ENCODE measurements at regions not wholly inside any gene's neighbourhood (a gene's known extent, or its start where the extent isn't known, plus 50 kb on each side); places are given as distances from the start of the nearest gene placed in this dataset.
"Not testable (repeated sequence)": the region's sequence is repeated elsewhere in the genome, so short reads cannot be mapped to it uniquely, and the experiment has no call there.

DNA sequence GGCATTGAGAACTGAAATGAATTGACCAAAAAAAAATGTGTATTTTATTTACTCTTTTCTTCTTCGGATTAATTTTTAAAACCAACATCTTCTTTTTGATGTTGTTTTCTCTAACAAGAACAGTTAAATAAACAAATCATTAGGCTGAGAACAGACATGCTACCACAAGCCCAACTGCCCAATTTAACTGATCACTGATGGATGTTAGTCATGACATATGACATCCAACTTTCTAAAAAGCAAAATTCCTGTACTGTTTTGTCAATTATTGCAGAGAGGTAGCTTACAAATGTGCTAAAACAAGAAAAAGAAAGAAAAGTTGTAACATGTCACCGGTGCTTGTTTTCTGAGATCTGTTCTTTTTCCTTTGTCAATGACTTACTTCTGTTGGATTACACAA, 232.1 kb downstream of the C11orf87 start:
- ATAC-seq (no peak), DNase-seq (no peak)
- intact Hi-C loops (cut with micrococcal nuclease), result no loop called here

DNA sequence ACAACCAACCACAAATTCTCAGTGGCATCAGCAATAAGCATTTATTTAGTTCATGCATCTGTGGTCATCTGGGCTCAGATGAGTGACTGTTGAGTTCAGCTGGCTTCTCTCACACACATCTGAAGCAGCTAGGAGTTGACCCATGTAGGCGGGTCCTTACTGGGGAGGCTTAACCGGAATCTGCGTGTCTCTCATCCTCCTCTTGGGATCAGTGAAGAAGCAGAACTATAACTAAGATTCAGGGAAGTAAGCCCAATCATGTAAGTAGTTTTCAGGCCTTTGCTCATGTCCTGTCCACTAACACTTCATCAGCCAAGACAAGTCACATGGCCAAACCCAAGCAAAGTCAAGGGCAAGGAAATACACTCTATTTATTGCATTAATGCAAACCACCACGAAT, 236.2 kb downstream of the C11orf87 start:
- DNase-seq (no peak), ATAC-seq (peak; percentile 63)
- intact Hi-C loops (cut with micrococcal nuclease), result no loop called here

DNA sequence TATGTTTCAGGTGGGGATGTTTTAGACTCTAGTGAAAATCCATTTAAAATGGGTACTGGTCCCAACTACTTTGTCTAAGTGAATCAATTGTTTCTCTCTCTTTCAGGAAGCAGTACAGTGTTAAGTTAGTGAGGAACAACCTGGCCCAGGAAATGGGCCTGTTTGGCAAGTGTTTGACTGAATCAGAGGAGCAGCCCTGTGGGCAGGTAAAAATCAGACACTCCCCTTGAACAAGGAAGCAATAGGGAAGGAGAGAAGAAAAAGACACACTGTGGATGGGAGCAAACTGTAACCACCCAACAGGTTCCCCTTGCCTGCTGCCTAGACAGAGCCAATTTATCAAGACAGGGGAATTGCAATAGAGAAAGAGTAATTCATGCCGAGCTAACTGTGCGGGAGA, 245.7 kb downstream of the C11orf87 start:
- ATAC-seq, result no peak
- no peak for DNase-seq
- intact Hi-C loops (cut with micrococcal nuclease), result no loop called here

DNA sequence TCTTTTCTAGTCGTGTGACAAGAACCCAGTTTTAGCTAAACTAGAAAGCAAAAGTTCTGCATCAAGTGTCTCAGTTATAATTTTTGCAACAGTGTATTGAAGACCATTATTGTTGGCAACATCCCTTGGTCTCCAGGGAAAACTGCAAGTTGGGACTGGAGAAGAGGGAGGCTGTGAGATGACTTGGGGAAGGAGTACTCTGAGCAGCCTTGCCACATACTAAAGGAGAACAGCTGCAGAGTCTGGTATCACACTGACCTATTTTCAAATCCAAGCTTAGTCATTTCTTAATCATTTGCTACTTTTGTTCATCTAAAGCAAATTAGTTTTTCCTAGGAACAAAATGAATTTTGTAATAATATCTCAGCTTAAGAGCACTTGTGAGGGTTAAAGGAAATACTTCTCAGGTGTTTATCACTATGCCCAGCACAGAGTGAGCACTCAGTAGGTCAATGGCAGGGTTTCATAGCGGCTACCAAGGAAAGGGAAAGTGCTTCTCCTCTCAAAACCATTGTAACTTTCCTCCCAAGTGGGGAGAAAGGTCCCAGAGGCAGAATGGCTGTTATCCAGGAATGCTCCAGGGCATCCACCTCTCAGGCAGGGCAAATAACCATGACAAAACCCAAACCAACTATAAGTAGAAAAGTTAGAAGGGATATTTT, 247.1 kb downstream of the C11orf87 start:
- intact Hi-C loops (cut with micrococcal nuclease), result no loop called here
- ATAC-seq (peak; percentile 83), DNase-seq (no peak)

DNA sequence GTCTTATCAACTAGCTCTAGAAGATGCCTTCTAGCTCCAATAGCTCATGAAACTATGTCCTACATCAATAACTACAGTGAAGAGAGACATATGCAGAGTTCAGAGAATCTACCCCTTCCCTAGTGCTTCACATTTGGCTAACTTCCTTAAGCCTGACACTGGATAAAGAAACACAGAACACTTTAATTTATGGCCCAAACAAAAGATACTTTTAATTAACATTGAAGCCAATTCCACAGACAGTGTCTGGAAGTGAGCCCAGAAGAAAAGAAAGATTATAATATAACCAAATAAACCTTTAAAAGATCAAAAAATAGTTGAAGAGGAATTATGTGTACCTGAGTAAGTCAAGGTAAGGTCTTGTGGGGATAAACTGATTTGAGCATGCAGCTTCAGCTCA, 255.2 kb downstream of the C11orf87 start:
- no peak for DNase-seq
- ATAC-seq, result no peak
- intact Hi-C loops (cut with micrococcal nuclease), result no loop called here

DNA sequence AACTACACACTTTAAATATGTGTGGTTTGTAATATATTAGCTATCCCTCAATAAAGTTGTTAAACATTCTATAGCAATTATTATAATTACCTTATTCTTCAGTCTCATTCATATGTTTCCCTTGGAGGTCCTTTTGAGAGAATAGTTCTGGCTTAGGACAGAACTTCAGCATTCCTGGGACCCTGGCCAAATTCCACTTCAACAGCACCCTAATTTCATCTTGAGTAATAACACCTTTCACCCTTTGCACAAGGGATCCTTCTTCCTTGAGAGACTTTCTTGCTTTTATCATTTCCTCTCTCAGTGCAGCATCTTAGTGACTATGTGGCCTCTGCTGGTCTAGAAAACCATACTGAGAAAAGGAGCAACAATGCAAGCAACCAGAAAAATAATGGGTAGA, 255.9 kb downstream of the C11orf87 start:
- no peak for DNase-seq
- ATAC-seq, result no peak
- intact Hi-C loops (cut with micrococcal nuclease), result no loop called here

DNA sequence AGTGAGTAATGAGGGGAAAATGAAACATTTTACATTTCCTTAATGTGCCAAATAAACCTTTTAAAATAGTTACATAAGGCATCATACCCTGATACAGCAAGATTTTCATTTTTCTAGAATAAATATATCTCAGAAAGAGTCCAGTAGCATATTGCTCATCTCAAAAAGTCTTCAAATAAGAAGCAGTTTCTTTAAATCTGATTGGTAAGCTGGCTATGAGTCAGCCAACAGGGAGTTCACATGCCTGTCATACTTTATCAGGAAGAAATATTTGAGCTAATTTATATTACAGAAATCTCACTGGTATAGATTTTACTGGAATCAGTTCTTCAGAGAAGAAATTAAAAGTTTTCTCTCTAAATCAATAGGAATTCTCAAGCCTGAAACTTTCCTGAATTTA, 258.1 kb downstream of the C11orf87 start:
- no peak for DNase-seq
- intact Hi-C loops (cut with micrococcal nuclease), result no loop called here
- no peak for ATAC-seq

DNA sequence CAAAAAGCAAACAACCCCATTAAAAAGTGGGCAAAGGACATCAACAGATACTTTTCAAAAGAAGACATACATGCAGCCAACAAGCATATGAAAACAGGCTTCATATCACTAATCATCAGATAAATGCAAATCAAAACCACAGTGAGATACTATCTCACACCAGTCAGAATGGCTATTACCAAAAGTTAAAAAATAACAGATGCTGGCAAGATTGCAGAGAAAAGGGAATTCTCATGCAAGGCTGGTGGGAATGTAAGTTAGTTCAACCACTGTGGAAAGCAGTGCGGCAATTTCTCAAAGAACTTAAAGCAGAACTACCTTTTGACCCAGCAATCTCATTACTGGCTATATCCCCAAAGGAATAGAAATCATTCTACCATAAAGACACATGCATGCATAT, 260.8 kb downstream of the C11orf87 start:
- DNase-seq; ATAC-seq; intact Hi-C loops (cut with micrococcal nuclease): not testable (repeated sequence)

DNA sequence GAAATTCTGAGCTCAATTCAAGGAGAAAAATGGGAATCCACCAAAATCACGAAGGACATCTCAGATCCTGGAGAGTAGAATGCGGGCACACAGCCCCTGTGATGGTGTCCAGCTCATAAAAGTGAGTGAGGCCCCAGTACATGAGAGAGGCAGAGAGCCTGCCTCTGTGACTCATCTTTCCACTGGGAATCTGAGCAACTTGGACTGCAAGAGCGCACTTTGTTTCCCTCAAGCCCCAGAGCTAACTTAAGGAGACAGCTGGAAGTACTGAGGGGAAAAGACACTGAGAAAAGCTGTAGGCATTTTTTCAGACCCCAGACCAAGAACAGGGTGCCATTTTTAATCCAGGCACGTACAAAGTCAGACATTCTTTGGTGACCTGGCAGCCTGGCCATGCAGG, 273.7 kb downstream of the C11orf87 start:
- intact Hi-C loops (cut with micrococcal nuclease), result no loop called here
- ATAC-seq, result no peak
- no peak for DNase-seq

DNA sequence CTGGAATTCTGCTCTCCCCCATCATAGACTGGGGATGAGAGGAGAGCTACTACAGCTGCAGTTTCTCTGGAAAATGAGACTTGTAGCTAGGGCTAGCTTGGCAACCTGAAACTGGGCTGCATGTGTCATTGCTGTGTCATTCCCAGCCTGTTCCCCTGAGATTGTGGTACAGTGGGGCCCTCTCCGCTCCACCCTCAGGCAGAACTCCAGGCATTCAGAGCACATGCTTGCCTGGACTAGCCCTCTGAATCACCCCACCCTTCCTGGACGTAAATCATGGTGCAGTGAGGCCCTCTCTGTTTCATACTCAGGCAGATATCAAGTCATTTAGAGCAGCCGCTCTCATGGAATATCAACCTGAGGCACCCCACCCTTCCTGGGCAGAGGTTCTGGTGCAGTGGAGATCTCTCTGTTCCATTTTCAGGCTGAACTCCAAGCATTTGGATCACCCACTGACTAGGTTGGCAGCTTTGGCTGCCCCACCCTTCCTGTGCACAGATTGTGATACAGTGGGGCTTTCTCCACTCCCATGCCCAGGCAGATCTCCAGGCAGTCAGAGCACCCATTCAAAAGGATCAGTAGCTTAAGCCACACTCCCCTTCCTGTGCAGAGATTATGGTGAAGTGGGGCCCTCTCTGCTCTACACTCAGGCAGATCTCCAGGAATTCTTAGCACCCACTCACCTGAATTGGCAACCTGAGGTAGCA, 274.4 kb downstream of the C11orf87 start:
- DNase-seq, result no peak
- intact Hi-C loops (cut with micrococcal nuclease), result no loop called here
- no peak for ATAC-seq

DNA sequence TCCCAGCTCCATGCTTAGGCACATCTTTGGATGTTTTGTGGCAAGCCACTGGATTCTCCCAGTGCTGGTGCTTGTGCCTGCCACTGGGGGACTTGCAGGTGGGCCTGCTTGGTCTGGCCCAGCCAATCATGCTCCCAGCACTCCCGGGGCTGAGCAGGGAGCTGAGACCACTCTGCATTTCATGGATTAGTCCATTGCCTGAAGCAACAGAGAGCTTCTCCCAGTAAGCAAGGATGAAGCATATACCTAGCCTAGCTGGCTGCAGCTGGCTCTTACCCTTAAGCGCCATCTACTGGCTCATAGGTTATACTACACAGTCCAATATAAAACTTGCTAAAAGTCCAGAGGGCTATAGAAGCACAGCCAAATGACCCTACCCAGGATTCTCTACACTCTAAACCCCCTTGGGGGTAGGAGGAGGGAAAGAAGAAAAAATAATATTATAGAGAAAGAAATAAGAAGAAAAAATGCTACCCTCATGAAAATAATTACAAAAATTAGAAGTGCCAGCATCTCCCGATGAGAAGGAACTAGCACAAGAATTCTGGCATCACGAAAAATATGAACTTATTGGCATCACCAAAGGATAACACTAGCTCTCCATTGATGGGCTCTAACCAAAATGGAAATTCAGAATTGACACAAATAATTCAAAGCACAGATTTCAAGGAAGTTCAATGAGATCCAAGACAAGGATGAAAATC, 275.3 kb downstream of the C11orf87 start:
- ATAC-seq, result peak; percentile 64
- intact Hi-C loops (cut with micrococcal nuclease), result no loop called here

DNA sequence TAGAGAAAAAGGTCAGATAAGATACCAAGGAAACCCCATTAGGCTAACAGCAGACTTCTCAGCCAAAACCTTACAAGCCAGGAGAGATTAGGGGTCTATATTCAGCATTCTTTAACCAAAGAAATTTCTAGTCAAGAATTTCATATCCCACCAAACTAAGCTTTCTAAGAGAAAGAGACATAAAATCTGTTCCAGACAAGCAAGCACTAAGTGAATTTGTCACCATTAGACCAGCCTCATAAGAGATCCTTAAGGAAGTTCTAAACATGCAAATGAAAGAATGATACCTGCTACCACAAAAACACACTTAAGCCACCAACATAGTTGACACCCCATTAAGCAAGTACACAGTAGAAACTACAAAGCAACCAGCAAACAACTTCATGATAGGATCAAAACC, 276.2 kb downstream of the C11orf87 start:
- intact Hi-C loops (cut with micrococcal nuclease), result no loop called here
- no peak for ATAC-seq
- no peak for DNase-seq

More for the DNA sequence above, 275.3 kb downstream of the C11orf87 start:
- DNase-seq, result no peak

DNA sequence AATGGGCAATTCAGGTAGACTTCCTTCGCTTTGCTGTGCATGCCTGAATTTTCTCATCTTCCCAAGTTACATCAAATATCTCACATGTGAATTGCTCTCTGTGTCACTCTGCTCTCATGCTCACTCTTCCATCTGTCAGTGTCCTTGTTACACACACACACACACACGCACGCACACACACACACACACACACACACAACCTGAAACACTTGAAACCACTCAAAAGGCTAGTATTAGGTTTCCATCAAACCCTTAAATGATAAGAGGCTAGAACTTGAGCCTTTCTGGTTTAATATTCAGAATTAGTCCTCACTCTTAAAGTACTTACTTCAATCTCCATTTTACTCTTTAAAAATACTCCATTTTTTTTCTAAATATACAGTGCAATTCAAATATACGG, 282.4 kb downstream of the C11orf87 start:
- intact Hi-C loops (cut with micrococcal nuclease), result no loop called here
- DNase-seq, result no peak
- ATAC-seq, result no peak

DNA sequence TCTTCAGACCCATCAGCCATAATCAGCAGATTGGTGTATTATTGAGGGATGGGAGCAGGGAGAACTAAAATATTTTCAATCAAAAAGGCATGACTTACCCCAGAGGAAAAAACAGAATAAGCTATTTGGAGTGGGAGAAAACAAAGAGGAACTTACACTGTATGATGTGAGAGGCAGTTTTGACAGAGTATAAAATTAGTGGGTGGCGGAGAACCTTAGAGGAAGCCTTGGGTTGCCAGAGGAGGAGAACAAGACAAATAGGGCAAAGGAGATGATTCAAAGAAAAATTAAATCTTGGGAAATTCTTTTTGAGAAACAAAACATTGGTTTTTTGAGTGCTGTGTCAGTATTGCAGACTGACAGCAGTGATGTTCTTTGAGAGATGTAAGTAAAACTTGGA, 285.0 kb downstream of the C11orf87 start:
- intact Hi-C loops (cut with micrococcal nuclease), result no loop called here
- ATAC-seq, result no peak

DNA sequence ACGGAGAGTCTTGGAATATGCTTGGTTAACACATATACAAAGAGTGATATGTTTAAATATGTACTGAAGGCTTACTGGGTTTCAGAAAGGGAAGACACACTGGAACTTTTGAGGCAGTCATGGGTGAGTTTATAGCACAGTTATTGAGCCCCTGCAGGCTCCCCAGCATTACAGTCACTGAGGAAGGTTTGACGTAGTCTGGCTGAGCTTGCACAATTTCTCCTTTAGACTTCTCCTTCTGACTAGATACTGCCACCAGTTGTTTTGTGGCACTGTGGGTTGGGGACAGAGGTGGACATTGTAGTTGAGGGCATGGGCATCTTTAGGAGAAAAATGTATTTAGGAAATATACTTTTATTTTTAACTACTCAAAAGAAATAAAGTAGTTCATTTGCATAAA, 285.4 kb downstream of the C11orf87 start:
- peak; percentile 19 for ATAC-seq
- intact Hi-C loops (cut with micrococcal nuclease), result no loop called here

More for the DNA sequence above, 285.0 kb downstream of the C11orf87 start:
- DNase-seq, result no peak

DNA sequence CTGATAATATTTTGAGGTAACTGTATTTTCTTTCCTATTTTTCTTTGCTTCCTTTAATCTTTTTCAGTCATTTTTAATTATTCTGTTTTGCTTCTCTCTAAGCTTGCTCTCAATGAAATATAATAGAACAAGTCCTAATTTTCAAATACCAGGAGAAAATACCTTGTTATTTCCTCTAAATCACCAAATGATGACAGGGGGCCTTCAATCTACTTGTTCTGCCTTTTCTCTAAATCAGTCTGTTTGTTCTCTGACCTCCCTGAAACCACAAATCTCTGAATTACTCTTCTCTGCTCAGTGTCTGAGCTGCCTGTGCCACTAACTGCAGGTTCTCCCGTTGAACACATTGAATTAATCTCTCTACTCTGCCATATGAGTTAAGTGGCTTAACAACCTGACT, 286.2 kb downstream of the C11orf87 start:
- no peak for DNase-seq
- ATAC-seq, result no peak
- intact Hi-C loops (cut with micrococcal nuclease), result no loop called here

More for the DNA sequence above, 285.4 kb downstream of the C11orf87 start:
- no peak for DNase-seq

DNA sequence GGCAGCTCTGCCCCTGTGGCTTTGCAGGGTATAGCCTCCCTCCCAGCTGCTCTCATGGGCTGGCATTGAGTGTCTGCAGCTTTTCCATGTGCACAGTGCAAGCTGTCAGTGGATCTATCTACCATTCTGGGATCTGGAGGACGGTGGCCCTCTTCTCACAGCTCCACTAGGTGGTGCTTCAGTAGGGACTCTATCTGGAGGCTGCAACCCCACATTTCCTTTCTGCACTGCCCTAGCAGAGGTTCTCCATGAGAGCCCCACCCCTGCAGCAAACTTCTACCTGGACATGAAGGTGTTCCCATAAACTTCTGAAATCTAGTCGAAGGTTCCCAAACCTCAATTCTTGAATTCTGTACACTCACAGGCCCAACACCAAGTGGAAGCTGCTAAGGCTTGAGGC, 292.5 kb downstream of the C11orf87 start:
- DNase-seq; ATAC-seq; intact Hi-C loops (cut with micrococcal nuclease): not testable (repeated sequence)

DNA sequence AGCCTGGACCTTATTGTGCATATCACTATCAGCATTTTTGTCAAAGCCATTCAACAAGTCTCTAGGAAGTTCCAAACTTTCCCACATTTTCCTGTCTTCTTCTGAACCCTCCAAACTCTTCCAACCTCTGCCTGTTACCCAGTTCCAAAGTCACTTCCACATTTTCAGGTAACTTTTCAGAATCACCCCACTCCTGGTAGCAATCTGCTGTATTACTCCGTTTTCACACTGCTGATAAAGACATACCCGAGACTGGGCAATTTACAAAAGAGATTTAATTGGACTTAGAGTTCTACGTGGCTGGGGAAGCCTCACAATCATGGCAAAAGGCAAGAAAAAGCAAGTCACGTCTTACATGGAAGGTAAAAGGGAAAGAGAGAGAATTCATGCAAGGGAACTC, 293.4 kb downstream of the C11orf87 start:
- DNase-seq; ATAC-seq; intact Hi-C loops (cut with micrococcal nuclease): not testable (repeated sequence)

DNA sequence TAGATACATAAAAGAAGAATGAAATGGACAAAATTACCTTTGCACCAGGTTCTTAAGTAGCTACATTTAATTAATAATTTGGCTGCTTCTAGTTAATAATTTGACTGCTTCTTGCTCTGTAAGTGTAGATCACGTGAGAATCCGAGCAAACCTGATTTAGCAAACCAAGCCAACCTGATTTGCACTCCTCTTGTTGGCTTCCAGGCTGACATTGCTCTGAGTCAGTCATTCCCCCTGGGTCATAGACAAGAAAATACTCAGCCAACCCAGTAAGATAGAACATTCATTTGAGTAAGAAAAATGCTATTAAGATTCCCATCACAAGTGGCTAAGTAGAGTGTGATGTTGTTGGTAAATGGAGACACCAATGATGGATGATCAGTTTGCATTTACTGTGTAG, 304.1 kb downstream of the C11orf87 start:
- ATAC-seq, result no peak
- no peak for DNase-seq
- intact Hi-C loops (cut with micrococcal nuclease), result no loop called here

DNA sequence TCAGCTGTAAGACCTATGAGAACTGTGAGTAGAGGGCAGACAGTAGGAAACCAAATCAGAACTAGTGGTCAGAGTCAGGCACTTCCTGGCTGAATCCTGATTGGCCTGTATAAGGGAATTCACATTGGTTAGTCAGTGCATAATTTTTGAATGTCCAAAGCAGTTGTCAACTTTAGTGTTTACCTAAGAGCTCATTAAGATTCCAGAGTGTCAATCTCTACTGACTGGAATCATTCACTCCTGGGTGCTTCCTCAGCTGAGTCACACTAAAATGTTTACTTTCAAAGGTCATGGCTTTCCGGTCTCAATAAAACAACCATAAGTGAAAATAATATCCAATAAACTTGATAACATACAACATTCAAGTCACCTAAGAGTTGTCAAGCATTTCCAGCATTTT, 306.1 kb downstream of the C11orf87 start:
- DNase-seq (no peak), ATAC-seq (no peak)
- intact Hi-C loops (cut with micrococcal nuclease), result no loop called here

Measured in left ventricle myocardium superior (tissue), 1 donor.